PFSK-1 (cell line): ENCODE measurements at regions not wholly inside any gene's neighbourhood (a gene's known extent, or its start where the extent isn't known, plus 50 kb on each side); places are given as distances from the start of the nearest gene placed in this dataset.

ENCODE experiments used
- POLR2AphosphoS5 ChIP-seq: IDR thresholded peaks from 2 replicates; pipeline ENCODE4 v1.6.1; 2012; ENCODE audit warnings: low read depth, mild to moderate bottlenecking, control low read depth, low read length, moderate library complexity
- REST ChIP-seq, 2 experiments: IDR thresholded peaks; 2 replicates each; pipeline versions ENCODE4 v1.6.1 to v1.8.0; 2011 to 2012; ENCODE audit warnings: low read depth in 2 of 2, low read length in 2 of 2, control low read depth in 1 of 2, inconsistent platforms in 1 of 2, mild to moderate bottlenecking in 1 of 2, moderate library complexity in 1 of 2; ENCODE audit not compliant: insufficient read depth in 1 of 2
- TAF1 ChIP-seq: IDR thresholded peaks from 2 replicates; pipeline ENCODE4 v1.6.1; 2012; ENCODE audit warnings: low read length, control low read depth, borderline replicate concordance; ENCODE audit not compliant: insufficient read depth

GRCh38 chr18:45218436-45218835 is 396.8 kb upstream of the SLC14A2 start:
- TF ChIP-seq POLR2AphosphoS5 (no peak), TAF1 (no peak), REST (IDR thresholded peaks at IDR 0.05; ENCODE audit: insufficient read depth in 1 of 2, low read depth in 2 of 2, low read length in 2 of 2) (no peak)
